Amygdala (tissue), 56 donors: ENCODE measurements at regions not wholly inside any gene's neighbourhood (a gene's known extent, or its start where the extent isn't known, plus 50 kb on each side); places are given as distances from the start of the nearest gene placed in this dataset.

Experiments
- DNase-seq, 56 donors: peaks; one replicate each; lab custom pipeline; 2025; lab: John Stamatoyannopoulos, UW

- no peak for DNase-seq
These were observed 317.4 kb downstream of the STIM2 start for GRCh38 chr4:27178061-27178460.

- no peak for DNase-seq
These were observed 321.1 kb downstream of the STIM2 start for GRCh38 chr4:27181693-27182092.

- no peak for DNase-seq
These were observed 321.6 kb downstream of the STIM2 start for GRCh38 chr4:27182211-27182610.

- DNase-seq, result no peak
These were observed 324.0 kb downstream of the STIM2 start for GRCh38 chr4:27184508-27185155.

GRCh38 chr4:27186710-27187109 is 326.1 kb downstream of the STIM2 start:
- DNase-seq, result no peak

DNA sequence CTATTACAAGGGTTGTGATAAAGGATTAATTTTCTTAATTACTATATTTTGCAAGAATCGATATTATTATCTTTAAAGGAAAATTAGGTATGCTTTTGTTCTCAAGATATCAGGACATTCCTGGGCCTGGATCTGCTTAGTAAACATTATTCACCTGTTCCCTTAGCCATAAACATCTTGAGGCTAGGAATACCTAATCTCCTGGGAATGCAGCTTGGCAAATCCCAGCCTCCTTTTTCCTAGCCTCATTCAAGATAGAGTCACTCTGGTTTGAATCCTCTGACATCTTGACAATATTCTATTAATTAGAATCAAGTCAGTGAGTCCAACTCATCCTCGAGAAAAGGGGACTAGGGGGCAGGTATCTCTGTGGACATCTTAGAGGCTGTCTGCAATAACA is 327.1 kb downstream of the STIM2 start:
- DNase-seq, result no peak

- DNase-seq, result peak in 1 of 56 donors; percentile 3
These were observed 329.0 kb downstream of the STIM2 start for GRCh38 chr4:27189683-27190082.

DNA sequence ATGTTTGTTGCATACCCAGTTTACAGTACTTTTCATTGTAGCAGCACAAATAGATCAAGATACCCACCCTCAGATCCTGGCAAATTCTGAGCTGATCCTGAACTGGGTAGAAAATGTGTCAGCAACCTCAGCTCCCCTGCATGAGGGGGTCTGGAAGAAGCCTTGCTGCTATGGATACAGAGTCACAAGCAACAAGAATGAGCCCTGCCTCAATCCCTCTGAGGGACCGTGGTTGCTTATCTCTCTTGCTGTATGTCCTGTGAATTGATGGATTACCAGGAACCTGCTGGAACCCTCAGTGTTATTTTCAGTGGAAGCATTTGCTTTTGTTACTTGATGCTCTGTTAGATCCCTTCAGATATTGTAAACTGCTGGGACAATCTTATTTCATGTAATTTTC is 331.0 kb downstream of the STIM2 start:
- DNase-seq, result no peak

GRCh38 chr4:27194599-27195176 is 334.0 kb downstream of the STIM2 start:
- DNase-seq, result no peak

- DNase-seq, result no peak
These were observed 337.6 kb downstream of the STIM2 start for GRCh38 chr4:27198246-27198645.

DNA sequence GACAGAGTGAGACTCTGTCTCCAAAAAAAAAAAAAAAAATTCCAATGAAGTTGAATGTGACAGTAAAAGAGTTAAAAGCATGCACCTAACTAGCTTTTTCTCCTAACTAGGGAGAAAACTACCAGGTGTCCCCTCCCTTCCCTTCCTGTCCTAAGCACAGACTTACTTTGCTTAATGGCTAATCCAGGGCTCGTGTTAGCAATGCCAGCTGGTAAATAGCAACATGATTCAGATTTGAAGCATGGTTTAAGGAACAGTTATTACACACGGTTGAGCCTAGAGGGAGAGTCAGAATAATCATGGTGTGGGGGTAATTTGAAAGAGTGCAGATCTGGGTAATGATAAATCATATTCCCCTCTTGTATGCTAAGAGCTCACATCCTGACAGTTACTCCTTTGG is 338.3 kb downstream of the STIM2 start:
- DNase-seq, result no peak

- no peak for DNase-seq
These were observed 345.4 kb downstream of the STIM2 start for GRCh38 chr4:27206009-27206408.

DNA sequence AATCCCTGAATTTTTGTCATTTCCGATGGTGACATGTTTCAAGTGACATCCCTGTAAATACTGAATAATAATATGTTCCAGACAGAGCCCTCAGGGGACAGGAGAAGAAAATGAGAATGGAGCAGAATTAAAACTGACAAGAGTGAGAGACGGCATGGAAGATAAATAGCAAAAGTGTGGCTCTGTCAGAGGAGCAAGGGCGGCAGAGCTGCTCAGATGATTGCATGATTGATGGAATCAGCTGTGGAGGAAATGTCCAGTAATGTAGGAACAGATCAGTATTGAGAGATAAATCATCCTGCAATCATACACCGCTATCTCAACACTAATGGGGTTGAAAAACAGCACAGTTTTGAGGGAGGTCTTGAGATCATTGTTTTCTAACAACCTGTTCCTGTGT is 350.3 kb downstream of the STIM2 start:
- DNase-seq, result no peak

DNA sequence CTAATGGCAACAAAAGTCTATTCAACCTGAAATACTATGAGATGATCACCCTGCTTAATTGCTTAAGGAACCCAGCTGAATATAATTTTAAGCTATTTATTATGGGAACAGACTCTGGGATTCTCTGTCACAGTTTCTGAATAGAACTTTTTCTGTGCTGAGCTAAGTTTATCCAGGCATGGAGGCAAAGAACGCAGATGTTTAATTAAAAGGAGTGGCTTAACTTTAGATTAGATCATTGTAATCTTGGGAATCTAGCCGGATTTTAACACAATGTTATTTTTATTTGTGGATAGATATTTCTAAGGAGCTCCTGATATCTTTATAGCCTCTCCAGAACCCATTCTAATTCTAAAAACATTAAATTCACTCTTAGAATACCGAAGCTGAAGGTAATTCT is 353.4 kb downstream of the STIM2 start:
- no peak for DNase-seq

DNA sequence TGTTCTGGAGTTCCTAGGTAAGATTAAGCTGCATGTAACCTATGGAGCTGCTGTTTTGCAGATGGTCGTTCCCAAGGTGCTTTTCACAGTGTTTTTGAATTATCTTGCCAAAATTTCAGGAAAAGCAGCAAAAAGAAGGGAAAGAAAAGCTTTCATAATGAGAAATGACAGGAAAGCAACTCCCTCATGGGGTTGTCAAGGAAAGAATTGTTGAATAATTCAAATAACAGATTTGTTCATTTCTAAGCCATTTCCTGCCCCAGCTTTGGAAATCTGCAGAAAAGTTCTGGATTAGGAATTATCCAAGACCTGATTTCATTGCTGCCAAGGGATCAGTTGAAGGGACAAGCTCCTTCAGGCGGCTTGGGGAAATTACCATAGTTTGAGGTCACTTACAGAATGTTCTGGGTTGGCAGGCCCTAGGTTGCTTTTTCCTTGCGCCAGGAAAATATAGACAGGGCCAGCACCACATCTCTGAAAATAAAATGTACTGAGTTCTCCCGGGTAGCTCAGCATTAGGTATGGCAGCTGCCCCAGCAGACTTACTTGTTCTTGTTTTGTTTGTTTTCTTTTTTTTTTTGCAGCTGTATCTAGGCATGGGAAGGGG is 354.7 kb downstream of the STIM2 start:
- DNase-seq, result no peak

DNA sequence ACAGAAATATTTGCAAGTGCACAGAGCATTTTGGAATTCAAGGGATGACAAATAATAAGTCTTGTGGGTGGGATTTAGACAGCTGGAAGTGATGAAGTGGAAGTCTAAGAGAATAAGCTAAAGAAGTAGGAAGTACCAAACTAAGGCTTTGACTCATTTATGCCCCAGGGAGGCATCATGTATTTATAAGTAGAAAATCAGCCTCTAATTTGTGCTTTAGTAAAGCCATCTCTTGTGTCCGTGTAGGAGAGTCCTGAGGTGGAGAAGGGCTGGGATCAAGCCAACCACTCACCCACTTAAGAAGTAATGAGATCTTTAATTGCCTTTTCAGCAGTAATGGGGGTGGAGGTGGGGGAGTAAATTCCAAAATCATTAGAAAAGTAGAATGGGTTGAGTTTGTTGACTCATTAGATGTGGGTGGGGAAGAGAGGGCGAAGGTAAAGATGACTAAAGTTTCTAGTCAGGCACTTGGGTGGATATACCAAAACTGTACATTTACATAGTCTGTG is 356.7 kb downstream of the STIM2 start:
- DNase-seq, result peak in 1 of 56 donors; percentile 8

GRCh38 chr4:27218013-27218412 is 357.4 kb downstream of the STIM2 start:
- no peak for DNase-seq

- no peak for DNase-seq
These were observed 362.7 kb downstream of the STIM2 start for GRCh38 chr4:27223326-27223725.

DNA sequence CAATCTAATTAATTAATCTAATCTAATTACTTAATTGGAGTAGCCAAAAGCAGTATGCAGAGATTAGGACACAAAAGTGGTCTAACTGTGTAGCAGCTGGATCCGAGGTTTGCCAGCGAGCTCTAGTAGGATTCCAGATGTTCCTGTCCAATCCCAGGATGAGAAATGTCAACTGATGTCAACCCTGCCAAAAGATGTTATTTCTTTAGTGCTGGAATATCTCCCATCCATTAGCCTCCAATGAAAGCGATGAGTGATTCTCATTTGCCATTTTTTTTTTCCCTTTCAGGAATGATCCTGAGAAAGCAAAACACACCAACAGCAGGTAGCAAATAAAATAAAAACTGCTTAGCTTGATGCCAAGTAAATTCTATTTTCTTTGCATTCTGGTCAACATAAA is 372.9 kb downstream of the STIM2 start:
- no peak for DNase-seq

- no peak for DNase-seq
These were observed 373.8 kb downstream of the STIM2 start for GRCh38 chr4:27234306-27234899.

GRCh38 chr4:27239641-27240040 is 379.0 kb downstream of the STIM2 start:
- no peak for DNase-seq

DNA sequence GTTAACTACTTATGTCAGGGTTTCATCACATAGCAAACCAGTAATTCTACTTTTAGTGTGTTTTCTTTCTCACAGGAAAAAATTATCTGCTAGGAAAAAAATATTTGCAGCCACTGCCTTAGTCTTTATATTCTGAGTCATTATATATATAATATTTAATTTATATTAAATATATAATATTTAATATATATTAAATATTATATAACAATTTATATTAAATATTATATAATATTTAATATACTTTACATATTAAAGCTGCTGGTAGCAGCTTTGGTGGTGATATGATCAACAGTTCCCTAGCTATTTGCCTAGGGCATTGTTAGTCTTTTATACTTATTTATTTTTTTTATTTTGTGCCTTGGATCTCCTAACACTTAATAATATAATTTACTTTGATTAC is 381.6 kb downstream of the STIM2 start:
- no peak for DNase-seq
